ENCODE measurements at regions not wholly inside any gene's neighbourhood (a gene's known extent, or its start where the extent isn't known, plus 50 kb on each side); places are given as distances from the start of the nearest gene placed in this dataset.

DNA sequence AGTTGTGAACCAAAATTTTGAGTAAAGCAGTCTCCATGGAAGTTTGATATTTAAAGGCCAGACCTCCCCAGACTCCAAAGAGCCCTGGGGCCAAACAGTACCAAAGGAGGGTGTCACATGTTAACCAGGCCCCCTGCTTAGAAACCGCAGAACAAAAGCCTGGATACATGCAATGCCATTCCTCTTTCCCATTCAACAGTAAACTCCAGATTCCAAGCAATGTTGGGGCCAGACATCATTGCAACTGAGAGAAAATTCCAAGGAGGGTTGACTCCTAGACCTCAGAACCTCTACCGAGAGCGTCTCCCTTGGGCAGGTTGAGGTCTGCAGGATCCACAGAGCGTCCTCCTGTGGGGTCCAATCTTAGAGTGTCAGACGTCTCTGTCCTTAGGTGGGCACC, 404.4 kb upstream of the SYT4 start:
- peaks cover 0 to 14% (median 8%) of the 10 kb centered on the region in 8 donors for H3K9me3 Mint-ChIP-seq

GRCh38 chr18:43682196-43682595, 404.9 kb upstream of the SYT4 start:
- Histone ChIP-seq H3K9me3 (ENCODE audit: control insufficient read depth in 1 of 2, low read length in 2 of 2) (no peaks in the 10 kb centered on the region), H3K27me3 (ENCODE audit: insufficient read depth, low read length) (no peaks in the 10 kb centered on the region), H3K27ac (ENCODE audit: low read depth, low read length) (no peak overlapping the region), H3K4me1 (ENCODE audit: insufficient read depth, low read length) (no peaks in the 10 kb centered on the region), H3K36me3 (ENCODE audit: insufficient read depth, low read length) (no peaks in the 10 kb centered on the region), H3K4me3 (ENCODE audit: low read length in 2 of 2) (no peak overlapping the region)
- no peak overlapping the region for H3K4me3 Mint-ChIP-seq
- no peaks in the 10 kb centered on the region for H3K4me1 Mint-ChIP-seq
- H3K27me3 Mint-ChIP-seq: no peaks in the 10 kb centered on the region
- no peaks in the 10 kb centered on the region for H3K36me3 Mint-ChIP-seq
- no peak for DNase-seq
- POLR2A ChIA-PET (ENCODE audit: partially characterized antibody): no interaction called here
- CTCF ChIA-PET (ENCODE audit: partially characterized antibody): no interaction called here
- H3K27ac Mint-ChIP-seq: no peak overlapping the region
- intact Hi-C loops (cut with micrococcal nuclease): no loop called here
- peaks cover 0 to 16% (median 8%) of the 10 kb centered on the region in 8 donors for H3K9me3 Mint-ChIP-seq

More for the DNA sequence above, 404.4 kb upstream of the SYT4 start:
- Histone ChIP-seq H3K4me3 (ENCODE audit: low read length in 2 of 2) (no peak overlapping the region), H3K9me3 (ENCODE audit: control insufficient read depth in 1 of 2, low read length in 2 of 2) (no peaks in the 10 kb centered on the region), H3K27ac (ENCODE audit: low read depth, low read length) (no peak overlapping the region), H3K4me1 (ENCODE audit: insufficient read depth, low read length) (no peaks in the 10 kb centered on the region), H3K27me3 (ENCODE audit: insufficient read depth, low read length) (no peaks in the 10 kb centered on the region), H3K36me3 (ENCODE audit: insufficient read depth, low read length) (no peaks in the 10 kb centered on the region)
- CTCF ChIA-PET (ENCODE audit: partially characterized antibody): no interaction called here
- Mint-ChIP-seq H3K4me3 (no peak overlapping the region), H3K4me1 (no peaks in the 10 kb centered on the region), H3K27ac (no peak overlapping the region), H3K36me3 (no peaks in the 10 kb centered on the region), H3K27me3 (no peaks in the 10 kb centered on the region)
- no peak for DNase-seq
- POLR2A ChIA-PET (ENCODE audit: partially characterized antibody): no interaction called here
- intact Hi-C loops (cut with micrococcal nuclease): no loop called here

GRCh38 chr18:43686709-43687108, 409.4 kb upstream of the SYT4 start:
- H3K4me3 Mint-ChIP-seq: no peak overlapping the region
- H3K4me1 Mint-ChIP-seq: no peaks in the 10 kb centered on the region
- H3K4me3 ChIP-seq (ENCODE audit: low read length in 2 of 2): no peak overlapping the region
- H3K27me3 Mint-ChIP-seq: no peaks in the 10 kb centered on the region
- peaks cover 0 to 20% (median 9%) of the 10 kb centered on the region in 8 donors for H3K9me3 Mint-ChIP-seq
- intact Hi-C loops (cut with micrococcal nuclease): no loop called here
- no peak overlapping the region for H3K27ac Mint-ChIP-seq
- no peaks in the 10 kb centered on the region for H3K36me3 Mint-ChIP-seq
- H3K27me3 ChIP-seq (ENCODE audit: insufficient read depth, low read length): no peaks in the 10 kb centered on the region
- DNase-seq: no peak
- no peaks in the 10 kb centered on the region for H3K9me3 ChIP-seq (ENCODE audit: control insufficient read depth in 1 of 2, low read length in 2 of 2)
- H3K4me1 ChIP-seq (ENCODE audit: insufficient read depth, low read length): no peaks in the 10 kb centered on the region
- CTCF ChIA-PET (ENCODE audit: partially characterized antibody): no interaction called here
- no peaks in the 10 kb centered on the region for H3K36me3 ChIP-seq (ENCODE audit: insufficient read depth, low read length)
- POLR2A ChIA-PET (ENCODE audit: partially characterized antibody): no interaction called here
- no peak overlapping the region for H3K27ac ChIP-seq (ENCODE audit: low read depth, low read length)

DNA sequence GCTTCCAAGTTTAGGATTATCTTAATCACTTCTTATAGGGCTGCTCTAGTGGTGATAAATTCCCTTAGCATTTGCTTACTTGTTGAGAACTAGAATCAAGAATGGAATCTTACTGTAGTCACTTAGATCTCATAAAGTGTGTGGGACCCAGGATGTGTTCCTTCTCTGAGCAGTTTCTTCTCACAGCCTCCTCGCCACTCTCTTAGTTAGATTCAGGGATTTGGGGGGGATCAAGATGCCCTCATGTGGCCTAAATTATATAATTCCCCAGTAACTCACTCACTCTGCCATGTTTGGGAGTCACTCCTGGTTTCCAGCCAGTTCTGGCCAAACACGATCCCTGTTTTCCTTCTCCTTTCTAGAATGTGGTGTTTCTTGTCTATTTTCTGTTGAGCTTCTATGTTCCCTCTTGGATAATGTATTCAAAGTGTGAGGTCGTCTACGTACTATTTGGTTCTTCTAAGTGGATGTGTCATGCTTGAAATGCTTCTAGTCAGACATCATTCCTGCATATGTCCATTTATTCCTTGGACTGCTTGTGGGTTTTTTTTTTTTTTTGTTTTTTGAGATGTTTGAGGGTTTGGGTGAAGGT, 414.9 kb upstream of the SYT4 start:
- Histone ChIP-seq H3K4me3 (ENCODE audit: low read length in 2 of 2) (no peak overlapping the region), H3K4me1 (ENCODE audit: insufficient read depth, low read length) (no peaks in the 10 kb centered on the region), H3K9me3 (ENCODE audit: control insufficient read depth in 1 of 2, low read length in 2 of 2) (no peaks in the 10 kb centered on the region), H3K27ac (ENCODE audit: low read depth, low read length) (no peak overlapping the region), H3K27me3 (ENCODE audit: insufficient read depth, low read length) (no peaks in the 10 kb centered on the region), H3K36me3 (ENCODE audit: insufficient read depth, low read length) (no peaks in the 10 kb centered on the region)
- no peaks in the 10 kb centered on the region for H3K27me3 Mint-ChIP-seq
- no peak overlapping the region for H3K4me3 Mint-ChIP-seq
- H3K4me1 Mint-ChIP-seq: no peaks in the 10 kb centered on the region
- CTCF ChIA-PET (ENCODE audit: partially characterized antibody): no interaction called here
- H3K27ac Mint-ChIP-seq: no peak overlapping the region
- no peaks in the 10 kb centered on the region for H3K36me3 Mint-ChIP-seq
- POLR2A ChIA-PET (ENCODE audit: partially characterized antibody): no interaction called here
- intact Hi-C loops (cut with micrococcal nuclease): no loop called here
- H3K9me3 Mint-ChIP-seq: peaks cover 0 to 15% (median 8%) of the 10 kb centered on the region in 8 donors
- DNase-seq: no peak

- no peak for DNase-seq
- Histone ChIP-seq H3K4me1 (ENCODE audit: insufficient read depth, low read length) (no peaks in the 10 kb centered on the region), H3K27ac (ENCODE audit: low read depth, low read length) (no peak overlapping the region), H3K4me3 (ENCODE audit: low read length in 2 of 2) (no peak overlapping the region), H3K9me3 (ENCODE audit: control insufficient read depth in 1 of 2, low read length in 2 of 2) (no peaks in the 10 kb centered on the region), H3K36me3 (ENCODE audit: insufficient read depth, low read length) (no peaks in the 10 kb centered on the region), H3K27me3 (ENCODE audit: insufficient read depth, low read length) (no peaks in the 10 kb centered on the region)
- ChIA-PET CTCF (ENCODE audit: partially characterized antibody) (no interaction called here), POLR2A (ENCODE audit: partially characterized antibody) (no interaction called here)
- Mint-ChIP-seq H3K36me3 (no peaks in the 10 kb centered on the region), H3K27ac (no peak overlapping the region), H3K9me3 (peaks cover 0 to 18% (median 6%) of the 10 kb centered on the region in 8 donors), H3K4me1 (no peaks in the 10 kb centered on the region), H3K4me3 (no peak overlapping the region), H3K27me3 (no peaks in the 10 kb centered on the region)
- intact Hi-C loops (cut with micrococcal nuclease): no loop called here
Observed at GRCh38 chr18:43702399-43702798, 425.1 kb upstream of the SYT4 start.

- ChIA-PET POLR2A (ENCODE audit: partially characterized antibody) (no interaction called here), CTCF (ENCODE audit: partially characterized antibody) (no interaction called here)
- Histone ChIP-seq H3K27me3 (ENCODE audit: insufficient read depth, low read length) (no peaks in the 10 kb centered on the region), H3K27ac (ENCODE audit: low read depth, low read length) (no peak overlapping the region), H3K4me1 (ENCODE audit: insufficient read depth, low read length) (no peaks in the 10 kb centered on the region), H3K4me3 (ENCODE audit: low read length in 2 of 2) (no peak overlapping the region), H3K36me3 (ENCODE audit: insufficient read depth, low read length) (no peaks in the 10 kb centered on the region), H3K9me3 (ENCODE audit: control insufficient read depth in 1 of 2, low read length in 2 of 2) (no peaks in the 10 kb centered on the region)
- Mint-ChIP-seq H3K36me3 (no peaks in the 10 kb centered on the region), H3K9me3 (peaks cover 0 to 18% (median 6%) of the 10 kb centered on the region in 8 donors), H3K27me3 (no peaks in the 10 kb centered on the region), H3K4me1 (no peaks in the 10 kb centered on the region), H3K4me3 (no peak overlapping the region), H3K27ac (no peak overlapping the region)
- no peak for DNase-seq
- intact Hi-C loops (cut with micrococcal nuclease): no loop called here
Observed at GRCh38 chr18:43703050-43703449, 425.8 kb upstream of the SYT4 start.

DNA sequence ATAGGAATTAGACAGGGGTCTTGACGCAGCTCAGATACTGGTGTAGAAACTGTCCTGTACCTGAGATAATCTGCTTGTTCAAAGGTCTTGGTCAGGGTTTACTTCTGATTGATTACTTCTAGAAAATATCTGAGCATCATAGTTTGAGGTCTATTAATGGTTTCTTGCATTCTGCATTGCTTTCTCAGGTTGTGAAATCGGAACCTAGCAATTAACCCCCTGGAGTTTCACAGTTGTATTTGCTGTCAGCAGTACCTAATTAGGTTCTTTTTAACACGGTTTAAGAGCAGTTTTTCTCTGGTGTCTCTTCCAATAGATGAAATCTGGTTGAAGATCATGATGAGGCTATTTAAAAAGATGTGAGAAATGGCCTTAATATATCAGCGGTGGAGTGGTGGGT, 428.6 kb upstream of the SYT4 start:
- Histone ChIP-seq H3K4me3 (ENCODE audit: low read length in 2 of 2) (no peak overlapping the region), H3K27ac (ENCODE audit: low read depth, low read length) (no peak overlapping the region), H3K4me1 (ENCODE audit: insufficient read depth, low read length) (no peaks in the 10 kb centered on the region), H3K36me3 (ENCODE audit: insufficient read depth, low read length) (no peaks in the 10 kb centered on the region), H3K27me3 (ENCODE audit: insufficient read depth, low read length) (no peaks in the 10 kb centered on the region), H3K9me3 (ENCODE audit: control insufficient read depth in 1 of 2, low read length in 2 of 2) (no peaks in the 10 kb centered on the region)
- H3K36me3 Mint-ChIP-seq: no peaks in the 10 kb centered on the region
- no peak for DNase-seq
- ChIA-PET POLR2A (ENCODE audit: partially characterized antibody) (no interaction called here), CTCF (ENCODE audit: partially characterized antibody) (no interaction called here)
- intact Hi-C loops (cut with micrococcal nuclease): no loop called here
- H3K4me1 Mint-ChIP-seq: no peaks in the 10 kb centered on the region
- no peak overlapping the region for H3K27ac Mint-ChIP-seq
- H3K4me3 Mint-ChIP-seq: no peak overlapping the region
- peaks cover 0 to 10% (median 4%) of the 10 kb centered on the region in 8 donors for H3K9me3 Mint-ChIP-seq
- H3K27me3 Mint-ChIP-seq: no peaks in the 10 kb centered on the region

DNA sequence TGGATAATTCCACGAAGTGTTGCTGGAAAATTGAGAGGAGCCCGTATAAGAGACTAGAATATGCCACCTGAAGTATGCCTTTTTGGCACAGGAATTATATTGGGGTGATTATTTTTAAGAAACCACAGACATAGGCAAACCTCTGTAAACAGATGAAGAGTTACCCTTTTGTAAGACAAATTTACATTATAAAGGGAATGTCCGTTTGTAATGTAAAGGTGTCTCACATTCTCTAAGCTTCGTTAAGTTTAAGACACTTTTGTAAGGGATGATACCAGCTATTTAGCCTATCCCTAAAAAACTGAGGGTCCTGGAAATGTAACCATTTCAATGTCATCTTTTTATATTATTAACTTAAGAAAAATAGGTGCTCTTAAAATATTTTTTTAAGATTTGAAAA, 432.8 kb upstream of the SYT4 start:
- Histone ChIP-seq H3K27ac (ENCODE audit: low read depth, low read length) (no peak overlapping the region), H3K9me3 (ENCODE audit: control insufficient read depth in 1 of 2, low read length in 2 of 2) (no peaks in the 10 kb centered on the region), H3K4me1 (ENCODE audit: insufficient read depth, low read length) (no peaks in the 10 kb centered on the region), H3K27me3 (ENCODE audit: insufficient read depth, low read length) (no peaks in the 10 kb centered on the region), H3K4me3 (ENCODE audit: low read length in 2 of 2) (no peak overlapping the region), H3K36me3 (ENCODE audit: insufficient read depth, low read length) (no peaks in the 10 kb centered on the region)
- H3K27ac Mint-ChIP-seq: no peak overlapping the region
- H3K36me3 Mint-ChIP-seq: no peaks in the 10 kb centered on the region
- H3K9me3 Mint-ChIP-seq: peaks cover 0 to 11% (median 5%) of the 10 kb centered on the region in 8 donors
- H3K27me3 Mint-ChIP-seq: no peaks in the 10 kb centered on the region
- DNase-seq: no peak
- no peak overlapping the region for H3K4me3 Mint-ChIP-seq
- intact Hi-C loops (cut with micrococcal nuclease): no loop called here
- ChIA-PET CTCF (ENCODE audit: partially characterized antibody) (no interaction called here), POLR2A (ENCODE audit: partially characterized antibody) (no interaction called here)
- no peaks in the 10 kb centered on the region for H3K4me1 Mint-ChIP-seq

All from CD4-positive, alpha-beta memory T cell (primary cell).